ENCODE measurements at regions not wholly inside any gene's neighbourhood (a gene's known extent, or its start where the extent isn't known, plus 50 kb on each side); places are given as distances from the start of the nearest gene placed in this dataset.

DNA sequence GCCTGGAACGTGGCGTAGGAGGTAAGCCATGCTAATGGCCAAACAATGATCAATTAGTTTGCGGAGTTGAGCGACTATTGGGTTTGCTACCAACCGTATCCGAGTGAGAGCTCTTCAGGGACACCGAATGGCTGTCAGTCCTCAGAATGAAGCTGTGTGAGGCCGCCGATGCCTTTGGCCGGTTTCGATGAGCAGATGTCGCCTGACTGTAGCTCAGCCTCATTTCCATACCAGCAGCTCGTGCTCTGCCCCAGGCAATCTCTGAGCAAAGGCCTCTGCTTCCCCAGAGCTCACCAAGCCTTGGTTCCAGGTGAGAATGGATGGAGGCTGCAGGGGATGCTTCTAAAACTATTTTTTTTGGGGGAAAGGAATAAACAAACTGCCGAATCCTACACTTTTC lies 111.7 kb upstream of the HS3ST4 start:
- no peak for TF ChIP-seq CTCF (conservative IDR thresholded peaks at IDR 0.05; ENCODE audit: low read depth in 2 of 2)
- no peak for TF ChIP-seq EZH2 (IDR thresholded peaks at IDR 0.05; ENCODE audit: low read depth, unreplicated experiment)
- TF ChIP-seq REST (IDR thresholded peaks at IDR 0.05; ENCODE audit: unreplicated experiment) = no peak
- TF ChIP-seq, protein P1, sequence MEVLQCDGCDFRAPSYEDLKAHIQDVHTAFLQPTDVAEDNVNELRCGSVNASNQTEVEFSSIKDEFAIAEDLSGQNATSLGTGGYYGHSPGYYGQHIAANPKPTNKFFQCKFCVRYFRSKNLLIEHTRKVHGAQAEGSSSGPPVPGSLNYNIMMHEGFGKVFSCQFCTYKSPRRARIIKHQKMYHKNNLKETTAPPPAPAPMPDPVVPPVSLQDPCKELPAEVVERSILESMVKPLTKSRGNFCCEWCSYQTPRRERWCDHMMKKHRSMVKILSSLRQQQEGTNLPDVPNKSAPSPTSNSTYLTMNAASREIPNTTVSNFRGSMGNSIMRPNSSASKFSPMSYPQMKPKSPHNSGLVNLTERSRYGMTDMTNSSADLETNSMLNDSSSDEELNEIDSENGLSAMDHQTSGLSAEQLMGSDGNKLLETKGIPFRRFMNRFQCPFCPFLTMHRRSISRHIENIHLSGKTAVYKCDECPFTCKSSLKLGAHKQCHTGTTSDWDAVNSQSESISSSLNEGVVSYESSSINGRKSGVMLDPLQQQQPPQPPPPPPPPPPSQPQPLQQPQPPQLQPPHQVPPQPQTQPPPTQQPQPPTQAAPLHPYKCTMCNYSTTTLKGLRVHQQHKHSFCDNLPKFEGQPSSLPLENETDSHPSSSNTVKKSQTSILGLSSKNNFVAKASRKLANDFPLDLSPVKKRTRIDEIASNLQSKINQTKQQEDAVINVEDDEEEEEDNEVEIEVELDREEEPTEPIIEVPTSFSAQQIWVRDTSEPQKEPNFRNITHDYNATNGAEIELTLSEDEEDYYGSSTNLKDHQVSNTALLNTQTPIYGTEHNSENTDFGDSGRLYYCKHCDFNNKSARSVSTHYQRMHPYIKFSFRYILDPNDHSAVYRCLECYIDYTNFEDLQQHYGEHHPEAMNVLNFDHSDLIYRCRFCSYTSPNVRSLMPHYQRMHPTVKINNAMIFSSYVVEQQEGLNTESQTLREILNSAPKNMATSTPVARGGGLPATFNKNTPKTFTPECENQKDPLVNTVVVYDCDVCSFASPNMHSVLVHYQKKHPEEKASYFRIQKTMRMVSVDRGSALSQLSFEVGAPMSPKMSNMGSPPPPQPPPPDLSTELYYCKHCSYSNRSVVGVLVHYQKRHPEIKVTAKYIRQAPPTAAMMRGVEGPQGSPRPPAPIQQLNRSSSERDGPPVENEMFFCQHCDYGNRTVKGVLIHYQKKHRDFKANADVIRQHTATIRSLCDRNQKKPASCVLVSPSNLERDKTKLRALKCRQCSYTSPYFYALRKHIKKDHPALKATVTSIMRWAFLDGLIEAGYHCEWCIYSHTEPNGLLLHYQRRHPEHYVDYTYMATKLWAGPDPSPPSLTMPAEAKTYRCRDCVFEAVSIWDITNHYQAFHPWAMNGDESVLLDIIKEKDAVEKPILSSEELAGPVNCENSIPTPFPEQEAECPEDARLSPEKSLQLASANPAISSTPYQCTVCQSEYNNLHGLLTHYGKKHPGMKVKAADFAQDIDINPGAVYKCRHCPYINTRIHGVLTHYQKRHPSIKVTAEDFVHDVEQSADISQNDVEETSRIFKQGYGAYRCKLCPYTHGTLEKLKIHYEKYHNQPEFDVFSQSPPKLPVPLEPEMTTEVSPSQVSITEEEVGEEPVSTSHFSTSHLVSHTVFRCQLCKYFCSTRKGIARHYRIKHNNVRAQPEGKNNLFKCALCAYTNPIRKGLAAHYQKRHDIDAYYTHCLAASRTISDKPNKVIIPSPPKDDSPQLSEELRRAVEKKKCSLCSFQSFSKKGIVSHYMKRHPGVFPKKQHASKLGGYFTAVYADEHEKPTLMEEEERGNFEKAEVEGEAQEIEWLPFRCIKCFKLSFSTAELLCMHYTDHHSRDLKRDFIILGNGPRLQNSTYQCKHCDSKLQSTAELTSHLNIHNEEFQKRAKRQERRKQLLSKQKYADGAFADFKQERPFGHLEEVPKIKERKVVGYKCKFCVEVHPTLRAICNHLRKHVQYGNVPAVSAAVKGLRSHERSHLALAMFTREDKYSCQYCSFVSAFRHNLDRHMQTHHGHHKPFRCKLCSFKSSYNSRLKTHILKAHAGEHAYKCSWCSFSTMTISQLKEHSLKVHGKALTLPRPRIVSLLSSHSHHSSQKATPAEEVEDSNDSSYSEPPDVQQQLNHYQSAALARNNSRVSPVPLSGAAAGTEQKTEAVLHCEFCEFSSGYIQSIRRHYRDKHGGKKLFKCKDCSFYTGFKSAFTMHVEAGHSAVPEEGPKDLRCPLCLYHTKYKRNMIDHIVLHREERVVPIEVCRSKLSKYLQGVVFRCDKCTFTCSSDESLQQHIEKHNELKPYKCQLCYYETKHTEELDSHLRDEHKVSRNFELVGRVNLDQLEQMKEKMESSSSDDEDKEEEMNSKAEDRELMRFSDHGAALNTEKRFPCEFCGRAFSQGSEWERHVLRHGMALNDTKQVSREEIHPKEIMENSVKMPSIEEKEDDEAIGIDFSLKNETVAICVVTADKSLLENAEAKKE (CRISPR knock-in tag; IDR thresholded peaks at IDR 0.05) = no peak
- no peak for TF ChIP-seq POLR2AphosphoS5 (IDR thresholded peaks at IDR 0.05; ENCODE audit: low read depth)
- TF ChIP-seq CREB1 (CRISPR knock-in tag; IDR thresholded peaks at IDR 0.05; ENCODE audit: low read depth) = no peak
- TF ChIP-seq EZH2phosphoT487 (IDR thresholded peaks at IDR 0.05; ENCODE audit: unreplicated experiment) = no peak
- no peak for TF ChIP-seq ZNF331 (CRISPR knock-in tag; IDR thresholded peaks at IDR 0.05; ENCODE audit: low read depth)
- TF ChIP-seq NANOG (IDR thresholded peaks at IDR 0.05; ENCODE audit: borderline replicate concordance) = no peak

All from GM23338 (cell line).